WTC11 (cell line): ENCODE measurements at regions not wholly inside any gene's neighbourhood (a gene's known extent, or its start where the extent isn't known, plus 50 kb on each side); places are given as distances from the start of the nearest gene placed in this dataset.

Experiments used
- ATAC-seq: fragments of 200-7000 bp; cut with Tn5 transposase; 2 replicates; pipeline ENCODE4 v1.10.0; 2021; ENCODE audit warnings: mild to moderate bottlenecking, moderate library complexity
- CTCF ChIA-PET: fragments of 300-600 bp; sonication (Branson Sonifier 250); formaldehyde crosslinking; loops from one replicate; lab custom pipeline; 2021; ENCODE audit warnings: antibody characterized with exemption; lab: Charles Lee
- POLR2A ChIA-PET: fragments of 350-600 bp; sonication (Branson Sonifier 250); formaldehyde crosslinking; loops from one replicate; lab custom pipeline; 2021; ENCODE audit warnings: antibody characterized with exemption; lab: Charles Lee
- DNase-seq: peaks from one replicate; pipeline ENCODE4 v3.0.0; 2021; ENCODE audit warnings: low spot score
- H3K27ac Mint-ChIP-seq: 2 replicates; pipeline ENCODE4 v1.8.0; 2021; ENCODE audit warnings: mixed read lengths
- H3K27me3 Mint-ChIP-seq: 2 replicates; pipeline ENCODE4 v1.8.0; 2021; ENCODE audit warnings: low read depth, mild to moderate bottlenecking, moderate library complexity, mixed read lengths
- H3K36me3 Mint-ChIP-seq: 2 replicates; pipeline ENCODE4 v1.8.0; 2021; ENCODE audit warnings: mixed read lengths
- H3K4me1 Mint-ChIP-seq: 2 replicates; pipeline ENCODE4 v1.8.0; 2022; ENCODE audit warnings: mixed read lengths
- H3K4me3 Mint-ChIP-seq: 2 replicates; pipeline ENCODE4 v1.8.0; 2021; ENCODE audit warnings: mild to moderate bottlenecking, moderate library complexity, mixed read lengths
- H3K9me3 Mint-ChIP-seq: 2 replicates; pipeline ENCODE4 v1.8.0; 2021; ENCODE audit warnings: mixed read lengths
- ATF2 ChIP-seq: sonication (generic); formaldehyde crosslinking; IDR thresholded peaks from 2 replicates; pipeline ENCODE4 v1.8.1; 2022; ENCODE audit warnings: low read depth, missing genetic modification reagents, borderline replicate concordance
- ATF3 ChIP-seq: sonication (generic); formaldehyde crosslinking; conservative IDR thresholded peaks from 2 replicates; pipeline ENCODE4 v1.8.1; 2022; ENCODE audit warnings: mild to moderate bottlenecking, missing genetic modification reagents
- CBFB ChIP-seq: sonication (generic); formaldehyde crosslinking; IDR thresholded peaks from 2 replicates; pipeline ENCODE4 v1.8.1; 2022; ENCODE audit warnings: mild to moderate bottlenecking, low read depth, missing genetic modification reagents
- ELF4 ChIP-seq: sonication (generic); formaldehyde crosslinking; IDR thresholded peaks from 2 replicates; pipeline ENCODE4 v1.8.1; 2022; ENCODE audit warnings: low read depth, mild to moderate bottlenecking, moderate library complexity, missing genetic modification reagents
- ETV6 ChIP-seq: sonication (generic); formaldehyde crosslinking; IDR thresholded peaks from 2 replicates; pipeline ENCODE4 v1.8.1; 2022; ENCODE audit warnings: mild to moderate bottlenecking, missing genetic modification reagents
- GABPB1 ChIP-seq: sonication (generic); formaldehyde crosslinking; IDR thresholded peaks from 2 replicates; pipeline ENCODE4 v1.8.1; 2023; ENCODE audit warnings: mild to moderate bottlenecking, missing genetic modification reagents
- HMGA2 ChIP-seq: fragments of 250-450 bp; sonication (Bioruptor Pico); IDR thresholded peaks from 2 replicates; pipeline ENCODE4 v1.4.0; 2021; ENCODE audit warnings: mild to moderate bottlenecking, moderate library complexity
- IRF2 ChIP-seq: sonication (generic); formaldehyde crosslinking; IDR thresholded peaks from 2 replicates; pipeline ENCODE4 v1.8.0; 2022; ENCODE audit warnings: low read depth, missing genetic modification reagents, borderline replicate concordance
- JUN ChIP-seq: sonication (generic); formaldehyde crosslinking; IDR thresholded peaks from 2 replicates; pipeline ENCODE4 v1.8.0; 2023; ENCODE audit warnings: mild to moderate bottlenecking, missing genetic modification reagents
- KAT7 ChIP-seq: sonication (generic); formaldehyde crosslinking; IDR thresholded peaks from 2 replicates; pipeline ENCODE4 v1.8.1; 2023; ENCODE audit warnings: missing genetic modification reagents, mild to moderate bottlenecking, borderline replicate concordance
- NR1H2 ChIP-seq: sonication (generic); formaldehyde crosslinking; IDR thresholded peaks from 2 replicates; pipeline ENCODE4 v1.9.0; 2021; ENCODE audit warnings: mild to moderate bottlenecking, moderate library complexity, missing genetic modification reagents
- NR3C1 ChIP-seq: sonication (generic); formaldehyde crosslinking; conservative IDR thresholded peaks from 2 replicates; pipeline ENCODE4 v1.8.1; 2023; ENCODE audit warnings: low read depth, mild to moderate bottlenecking, missing genetic modification reagents
- RELA ChIP-seq: sonication (generic); formaldehyde crosslinking; IDR thresholded peaks from 2 replicates; pipeline ENCODE4 v1.8.1; 2022; ENCODE audit warnings: missing genetic modification reagents, mild to moderate bottlenecking, borderline replicate concordance
- TCF7 ChIP-seq: sonication (generic); formaldehyde crosslinking; IDR thresholded peaks from 2 replicates; pipeline ENCODE4 v1.8.0; 2022; ENCODE audit warnings: mild to moderate bottlenecking, low read depth, missing genetic modification reagents, moderate library complexity
- TP53 ChIP-seq: sonication (generic); formaldehyde crosslinking; IDR thresholded peaks from 2 replicates; pipeline ENCODE4 v1.8.1; 2023; ENCODE audit warnings: mild to moderate bottlenecking, missing genetic modification reagents
- ZNF232 ChIP-seq: sonication (generic); formaldehyde crosslinking; IDR thresholded peaks from 2 replicates; pipeline ENCODE4 v1.8.0; 2022; ENCODE audit warnings: mild to moderate bottlenecking, missing genetic modification reagents
- ZNF263 ChIP-seq: sonication (generic); formaldehyde crosslinking; IDR thresholded peaks from 2 replicates; pipeline ENCODE4 v1.8.1; 2022; ENCODE audit warnings: low read depth, mild to moderate bottlenecking, moderate library complexity, missing genetic modification reagents
- ZNF317 ChIP-seq: sonication (generic); formaldehyde crosslinking; IDR thresholded peaks from 2 replicates; pipeline ENCODE4 v1.8.1; 2023; ENCODE audit warnings: low read depth, mild to moderate bottlenecking, moderate library complexity, missing genetic modification reagents, borderline replicate concordance
- ZNF416 ChIP-seq: fragments of 250-450 bp; sonication (Bioruptor Pico); IDR thresholded peaks from 2 replicates; pipeline ENCODE4 v1.9.0; 2021; ENCODE audit warnings: mild to moderate bottlenecking, inconsistent platforms
- ZNF423 ChIP-seq: fragments of 250-450 bp; sonication (Bioruptor Pico); IDR thresholded peaks from 2 replicates; pipeline ENCODE4 v2.1.2; 2022; ENCODE audit warnings: mild to moderate bottlenecking, moderate library complexity
- ZNF671 ChIP-seq: fragments of 250-450 bp; sonication (Bioruptor Pico); IDR thresholded peaks from 2 replicates; pipeline ENCODE4 v1.8.0; 2021; ENCODE audit warnings: mild to moderate bottlenecking
- TF ChIP-seq, protein P1 (sequence below): sonication (generic); formaldehyde crosslinking; IDR thresholded peaks from 2 replicates; pipeline ENCODE4 v1.8.1; 2022; ENCODE audit warnings: missing genetic modification reagents, borderline replicate concordance
- TF ChIP-seq, protein P2 (sequence below): sonication (generic); formaldehyde crosslinking; IDR thresholded peaks from 2 replicates; pipeline ENCODE4 v1.8.1; 2022; ENCODE audit warnings: mild to moderate bottlenecking, moderate library complexity, missing genetic modification reagents
- TF ChIP-seq, protein P3 (sequence below): sonication (generic); formaldehyde crosslinking; IDR thresholded peaks from 2 replicates; pipeline ENCODE4 v1.8.1; 2023; ENCODE audit warnings: mild to moderate bottlenecking, missing genetic modification reagents
- TF ChIP-seq, protein P4 (sequence below): sonication (generic); formaldehyde crosslinking; IDR thresholded peaks from 2 replicates; pipeline ENCODE4 v1.8.1; 2023; ENCODE audit warnings: mild to moderate bottlenecking, missing genetic modification reagents, moderate library complexity

DNA sequence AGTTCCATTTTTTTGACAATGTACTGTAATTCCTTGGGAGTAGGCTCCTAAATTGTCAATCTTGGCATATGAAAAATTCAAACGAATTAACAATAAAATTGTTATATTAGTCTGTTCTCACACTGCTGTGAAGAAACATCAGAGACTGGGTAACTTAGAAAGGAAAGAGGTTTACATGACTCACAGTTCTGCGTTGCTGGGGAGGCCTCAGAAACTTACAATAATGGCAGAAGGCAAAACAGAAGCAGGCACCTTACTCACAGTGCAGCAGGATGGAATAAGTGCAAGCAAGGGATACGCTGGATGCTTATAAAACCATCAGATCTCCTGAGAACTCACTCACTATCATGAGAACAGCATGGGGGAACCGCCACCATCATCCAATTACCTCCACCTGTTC is 246.4 kb upstream of the TRAM1L1 start:
- H3K4me3 Mint-ChIP-seq = no peak overlapping the region
- H3K4me1 Mint-ChIP-seq = no peaks in the 10 kb centered on the region
- ChIA-PET POLR2A (no interaction called here), CTCF (no interaction called here)
- H3K27ac Mint-ChIP-seq = no peak overlapping the region
- no peaks in the 10 kb centered on the region for H3K27me3 Mint-ChIP-seq
- TF ChIP-seq ELF4 (CRISPR knock-in tag) = no peak
- TF ChIP-seq NR3C1 (CRISPR knock-in tag) = no peak
- no peak for TF ChIP-seq ZNF232 (CRISPR knock-in tag)
- no peak for TF ChIP-seq HMGA2 (CRISPR knock-in tag)
- TF ChIP-seq NR1H2 (CRISPR knock-in tag) = no peak
- TF ChIP-seq, protein P1, sequence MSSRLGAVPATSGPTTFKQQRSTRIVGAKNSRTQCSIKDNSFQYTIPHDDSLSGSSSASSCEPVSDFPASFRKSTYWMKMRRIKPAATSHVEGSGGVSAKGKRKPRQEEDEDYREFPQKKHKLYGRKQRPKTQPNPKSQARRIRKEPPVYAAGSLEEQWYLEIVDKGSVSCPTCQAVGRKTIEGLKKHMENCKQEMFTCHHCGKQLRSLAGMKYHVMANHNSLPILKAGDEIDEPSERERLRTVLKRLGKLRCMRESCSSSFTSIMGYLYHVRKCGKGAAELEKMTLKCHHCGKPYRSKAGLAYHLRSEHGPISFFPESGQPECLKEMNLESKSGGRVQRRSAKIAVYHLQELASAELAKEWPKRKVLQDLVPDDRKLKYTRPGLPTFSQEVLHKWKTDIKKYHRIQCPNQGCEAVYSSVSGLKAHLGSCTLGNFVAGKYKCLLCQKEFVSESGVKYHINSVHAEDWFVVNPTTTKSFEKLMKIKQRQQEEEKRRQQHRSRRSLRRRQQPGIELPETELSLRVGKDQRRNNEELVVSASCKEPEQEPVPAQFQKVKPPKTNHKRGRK (CRISPR knock-in tag) = no peak
- TF ChIP-seq ZNF317 (CRISPR knock-in tag) = no peak
- no peak for TF ChIP-seq TP53 (CRISPR knock-in tag)
- TF ChIP-seq, protein P2, sequence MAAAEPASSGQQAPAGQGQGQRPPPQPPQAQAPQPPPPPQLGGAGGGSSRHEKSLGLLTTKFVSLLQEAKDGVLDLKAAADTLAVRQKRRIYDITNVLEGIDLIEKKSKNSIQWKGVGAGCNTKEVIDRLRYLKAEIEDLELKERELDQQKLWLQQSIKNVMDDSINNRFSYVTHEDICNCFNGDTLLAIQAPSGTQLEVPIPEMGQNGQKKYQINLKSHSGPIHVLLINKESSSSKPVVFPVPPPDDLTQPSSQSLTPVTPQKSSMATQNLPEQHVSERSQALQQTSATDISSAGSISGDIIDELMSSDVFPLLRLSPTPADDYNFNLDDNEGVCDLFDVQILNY = no peak
- H3K9me3 Mint-ChIP-seq = 0 out of 2 replicates have a peak, but pooled peaks cover 3% of the 10 kb centered on the region
- no peaks in the 10 kb centered on the region for H3K36me3 Mint-ChIP-seq
- DNase-seq = no peak
- ATAC-seq = no peak

DNA sequence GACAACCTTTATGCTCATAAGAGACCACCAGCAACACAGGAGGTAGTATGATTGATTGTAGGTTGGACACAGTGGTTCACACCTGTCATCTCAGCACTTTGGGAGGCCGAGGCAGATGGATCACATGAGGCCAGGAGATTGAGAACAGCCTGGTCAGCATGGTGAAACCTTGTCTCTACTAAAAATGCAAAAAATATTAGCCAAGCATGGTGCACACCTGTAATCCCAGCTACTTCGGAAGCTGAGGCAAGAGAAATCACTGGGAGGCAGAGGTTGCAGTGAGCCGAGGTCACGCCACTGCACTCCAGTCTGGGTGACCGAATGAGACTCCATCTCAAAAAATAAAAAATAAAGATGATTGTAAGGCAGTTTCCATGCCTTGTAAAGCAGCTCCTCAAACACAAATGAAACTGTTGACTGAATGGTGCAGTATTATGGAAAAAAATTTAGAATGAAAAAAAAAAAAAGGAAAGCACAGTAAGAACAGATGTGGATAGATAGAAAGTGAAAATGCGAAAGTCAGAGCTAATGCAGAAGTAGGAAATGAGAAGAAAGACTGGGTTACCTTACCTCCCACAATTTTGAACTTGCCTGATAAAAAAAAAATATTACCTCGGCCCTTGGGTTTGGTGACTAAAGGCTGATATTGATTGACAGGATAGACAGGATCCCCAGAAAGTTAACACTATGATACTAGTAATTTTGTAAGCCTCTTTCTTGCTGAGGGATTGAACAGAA is 249.2 kb upstream of the TRAM1L1 start:
- TF ChIP-seq IRF2 (CRISPR knock-in tag) (no peak), ZNF671 (CRISPR knock-in tag) (no peak), CBFB (no peak), JUN (CRISPR knock-in tag) (no peak)
- TF ChIP-seq, protein P2 = no peak
- Mint-ChIP-seq H3K9me3 (0 out of 2 replicates have a peak, but pooled peaks cover 3% of the 10 kb centered on the region), H3K4me3 (no peak overlapping the region), H3K27me3 (no peaks in the 10 kb centered on the region), H3K27ac (no peak overlapping the region), H3K4me1 (no peaks in the 10 kb centered on the region), H3K36me3 (no peaks in the 10 kb centered on the region)
- CTCF ChIA-PET = no interaction called here
- POLR2A ChIA-PET = no interaction called here
- DNase-seq = no peak
- no peak for ATAC-seq

DNA sequence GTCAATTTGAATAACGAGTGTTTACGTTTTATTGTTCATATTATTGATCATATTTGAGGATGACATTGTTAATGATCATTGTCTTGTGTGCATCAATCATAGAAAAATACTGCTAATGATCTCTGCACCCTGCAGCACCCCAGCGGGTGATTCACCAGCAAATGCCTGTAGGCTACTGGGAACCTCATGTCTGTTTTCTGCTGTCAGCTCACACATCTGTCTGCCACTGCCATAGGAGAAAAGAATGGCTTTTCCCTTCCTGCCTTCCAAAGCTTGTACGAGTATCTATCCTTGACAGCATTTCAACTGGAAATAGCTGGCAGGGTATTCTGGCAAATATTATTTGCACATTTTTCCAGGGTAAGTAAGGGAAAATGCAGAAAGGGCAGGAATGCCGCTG is 272.1 kb upstream of the TRAM1L1 start:
- Mint-ChIP-seq H3K27ac (no peak overlapping the region), H3K9me3 (no peaks in the 10 kb centered on the region), H3K4me1 (peaks cover 11% of the 10 kb centered on the region), H3K27me3 (no peaks in the 10 kb centered on the region), H3K4me3 (no peak overlapping the region), H3K36me3 (no peaks in the 10 kb centered on the region)
- no peak for DNase-seq
- ATAC-seq = no peak
- ChIA-PET CTCF (no interaction called here), POLR2A (no interaction called here)
- TF ChIP-seq, protein P3, sequence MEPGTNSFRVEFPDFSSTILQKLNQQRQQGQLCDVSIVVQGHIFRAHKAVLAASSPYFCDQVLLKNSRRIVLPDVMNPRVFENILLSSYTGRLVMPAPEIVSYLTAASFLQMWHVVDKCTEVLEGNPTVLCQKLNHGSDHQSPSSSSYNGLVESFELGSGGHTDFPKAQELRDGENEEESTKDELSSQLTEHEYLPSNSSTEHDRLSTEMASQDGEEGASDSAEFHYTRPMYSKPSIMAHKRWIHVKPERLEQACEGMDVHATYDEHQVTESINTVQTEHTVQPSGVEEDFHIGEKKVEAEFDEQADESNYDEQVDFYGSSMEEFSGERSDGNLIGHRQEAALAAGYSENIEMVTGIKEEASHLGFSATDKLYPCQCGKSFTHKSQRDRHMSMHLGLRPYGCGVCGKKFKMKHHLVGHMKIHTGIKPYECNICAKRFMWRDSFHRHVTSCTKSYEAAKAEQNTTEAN (CRISPR knock-in tag) = no peak
- no peak for TF ChIP-seq ZNF263
- no peak for TF ChIP-seq GABPB1
- no peak for TF ChIP-seq ATF3
- TF ChIP-seq TCF7 (CRISPR knock-in tag) = no peak
- TF ChIP-seq ZNF671 (CRISPR knock-in tag) = no peak
- TF ChIP-seq, protein P4, sequence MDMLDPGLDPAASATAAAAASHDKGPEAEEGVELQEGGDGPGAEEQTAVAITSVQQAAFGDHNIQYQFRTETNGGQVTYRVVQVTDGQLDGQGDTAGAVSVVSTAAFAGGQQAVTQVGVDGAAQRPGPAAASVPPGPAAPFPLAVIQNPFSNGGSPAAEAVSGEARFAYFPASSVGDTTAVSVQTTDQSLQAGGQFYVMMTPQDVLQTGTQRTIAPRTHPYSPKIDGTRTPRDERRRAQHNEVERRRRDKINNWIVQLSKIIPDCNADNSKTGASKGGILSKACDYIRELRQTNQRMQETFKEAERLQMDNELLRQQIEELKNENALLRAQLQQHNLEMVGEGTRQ (CRISPR knock-in tag) = no peak
- no peak for TF ChIP-seq JUN (CRISPR knock-in tag)
- TF ChIP-seq ZNF416 (CRISPR knock-in tag) = no peak
- no peak for TF ChIP-seq KAT7 (CRISPR knock-in tag)
- no peak for TF ChIP-seq ETV6 (CRISPR knock-in tag)
- TF ChIP-seq RELA (CRISPR knock-in tag) = no peak
- TF ChIP-seq ZNF317 (CRISPR knock-in tag) = no peak
- no peak for TF ChIP-seq ZNF423 (CRISPR knock-in tag)
- no peak for TF ChIP-seq NR1H2 (CRISPR knock-in tag)
- no peak for TF ChIP-seq CBFB
- no peak for TF ChIP-seq ATF2
